Forelimb muscle (tissue), 1 donor: ENCODE measurements at regions not wholly inside any gene's neighbourhood (a gene's known extent, or its start where the extent isn't known, plus 50 kb on each side); places are given as distances from the start of the nearest gene placed in this dataset.

ENCODE experiments used
- DNase-seq: peaks from one replicate; pipeline ENCODE4 v3.0.0-alpha.2; 2013; ENCODE audit warnings: low read depth

DNA sequence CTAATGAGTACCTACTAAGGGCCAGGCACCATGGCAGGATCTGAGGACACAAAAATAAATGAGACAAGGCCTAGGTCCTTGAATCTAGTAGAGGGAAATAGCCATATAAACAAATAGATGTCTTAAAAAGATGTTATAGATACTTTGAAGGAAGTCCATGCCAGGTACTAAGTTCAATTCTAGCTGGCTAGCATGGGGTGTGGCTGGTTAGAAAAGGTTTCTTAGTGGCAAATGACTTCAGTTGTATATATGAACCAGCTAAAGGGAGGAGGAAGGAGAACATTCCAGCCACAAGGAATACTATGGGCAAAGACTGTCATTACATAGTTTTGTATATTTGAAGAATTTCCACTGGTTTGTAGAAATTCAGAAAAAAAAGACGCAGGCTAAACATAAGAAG is 133.6 kb upstream of the BMP4 start:
- no peak for DNase-seq

GRCh38 chr14:54094765-54095164 is 138.1 kb upstream of the BMP4 start:
- no peak for DNase-seq

DNA sequence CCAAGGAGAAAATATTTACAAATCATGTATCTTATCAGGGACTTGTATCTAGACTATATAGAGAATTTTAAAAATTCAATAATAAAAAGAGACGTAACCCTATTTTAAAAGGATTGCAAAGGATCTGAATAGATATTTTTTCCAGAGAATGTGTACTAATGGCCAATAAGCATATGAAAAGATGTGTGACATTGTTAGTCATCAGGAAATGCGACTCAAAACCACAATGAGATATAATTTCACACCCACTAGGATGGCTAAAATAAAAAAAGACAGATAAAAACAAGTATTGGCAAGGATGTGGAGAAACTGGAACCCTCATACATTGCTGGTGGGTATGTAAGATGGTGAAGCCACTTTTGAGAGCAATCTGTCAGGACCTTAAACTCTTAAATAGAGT is 141.9 kb upstream of the BMP4 start:
- DNase-seq: no peak

DNA sequence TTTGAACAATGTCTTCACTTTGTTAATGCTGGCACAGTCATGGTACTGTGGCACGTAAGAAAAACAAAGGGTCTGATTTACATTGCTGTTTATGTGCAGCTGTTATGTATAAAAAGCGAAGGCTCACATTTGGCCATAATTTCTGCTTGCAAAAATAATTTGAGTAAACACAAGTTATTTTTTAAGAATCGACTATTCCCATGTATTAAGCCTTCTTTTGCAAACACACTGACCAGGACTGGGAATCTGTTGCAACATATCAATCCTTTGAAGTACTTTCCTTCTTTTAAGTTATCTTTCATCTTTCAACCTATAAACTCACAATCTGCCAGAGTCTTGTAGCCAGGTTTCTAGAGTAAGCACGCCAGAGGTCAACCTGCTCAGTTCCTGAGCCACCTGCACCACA is 145.4 kb upstream of the BMP4 start:
- DNase-seq: no peak

DNA sequence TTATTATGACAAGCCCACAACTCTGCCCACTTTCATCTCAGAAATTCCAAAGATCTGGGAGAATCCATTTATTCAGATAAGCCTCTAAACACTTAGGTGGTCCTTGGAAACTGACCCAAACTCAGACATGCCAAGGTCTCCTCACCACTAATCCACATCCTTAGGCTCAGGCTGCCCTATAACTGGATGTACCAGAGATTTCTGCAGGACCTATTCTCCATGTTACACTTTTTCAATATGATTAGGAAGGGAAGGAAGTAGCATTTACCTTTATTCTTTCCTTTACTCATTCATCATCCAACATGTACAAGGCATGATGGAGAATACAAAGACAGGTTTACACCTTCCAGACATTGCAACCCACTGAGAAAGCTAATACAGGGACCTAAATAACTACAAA is 145.9 kb upstream of the BMP4 start:
- DNase-seq: no peak

- DNase-seq: no peak
These were observed 148.0 kb upstream of the BMP4 start for GRCh38 chr14:54104601-54105145.

DNA sequence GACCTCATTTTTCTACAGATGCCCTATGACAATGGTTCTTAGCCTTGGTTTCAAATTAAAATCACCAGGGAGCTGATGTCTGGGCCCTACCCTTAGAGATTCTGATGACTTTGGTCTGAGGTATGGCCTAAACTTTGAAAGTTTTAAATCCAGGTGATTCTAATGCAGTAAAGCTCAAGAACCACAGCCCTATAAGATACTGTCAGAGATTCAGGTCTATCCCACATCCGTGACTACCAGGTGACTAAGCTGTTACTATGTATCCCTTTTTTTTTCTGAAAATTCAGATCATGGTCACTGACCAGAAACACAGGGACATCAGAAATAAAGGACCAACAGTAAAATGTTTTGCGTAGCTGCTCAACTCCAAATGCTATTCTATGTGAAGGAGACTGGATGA is 148.8 kb upstream of the BMP4 start:
- no peak for DNase-seq

DNA sequence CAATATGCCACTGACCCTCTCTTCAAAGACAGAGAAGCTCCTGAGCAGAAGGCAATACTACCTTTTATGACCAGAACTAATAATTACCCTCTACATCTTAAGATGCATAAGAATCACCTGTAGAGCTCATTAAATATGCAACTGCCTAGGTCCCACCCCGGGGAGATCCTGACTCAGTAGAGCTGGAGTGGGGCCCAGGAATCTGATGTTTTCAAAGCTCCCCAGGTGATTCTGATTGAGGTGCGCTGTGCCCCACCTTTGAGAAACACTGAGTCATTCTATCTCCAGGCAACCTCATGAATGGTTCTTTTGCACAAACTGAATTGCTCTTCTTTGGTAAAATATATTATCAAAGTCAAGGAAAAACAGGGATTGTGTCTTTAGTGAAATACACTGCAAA is 149.3 kb upstream of the BMP4 start:
- no peak for DNase-seq

DNA sequence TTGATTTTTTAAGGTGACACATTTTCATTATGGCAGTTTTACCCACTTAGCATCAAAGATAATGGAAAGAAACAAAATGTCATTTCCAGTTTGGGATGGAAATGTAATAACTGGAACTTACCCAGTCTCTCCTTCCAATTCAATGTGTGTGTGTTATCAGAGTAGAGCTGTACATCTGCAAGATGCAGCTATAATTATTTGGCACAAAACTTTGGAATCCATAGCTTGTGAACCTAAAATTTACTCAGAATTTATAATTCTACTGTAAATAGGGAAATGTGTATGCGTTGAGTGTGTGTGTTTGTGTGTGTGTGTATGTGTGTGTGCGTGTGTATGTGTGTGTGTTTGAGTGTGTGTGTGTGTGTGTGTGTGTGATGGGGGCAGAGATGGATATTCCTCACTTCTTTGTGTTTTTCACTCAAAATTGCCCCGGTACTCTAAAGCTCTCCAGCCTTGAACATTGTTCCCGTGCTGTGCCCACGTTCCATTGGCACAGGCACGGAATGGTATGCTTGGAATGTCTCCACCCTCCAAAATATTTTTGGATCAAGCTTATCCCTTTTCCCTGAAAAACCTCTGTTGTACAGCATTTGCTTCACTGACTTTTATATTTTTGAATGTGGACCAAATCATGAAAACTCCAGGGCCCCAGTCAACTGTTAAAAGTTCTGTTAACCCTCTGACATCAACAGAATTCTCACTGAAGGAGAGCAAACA is 150.2 kb upstream of the BMP4 start:
- no peak for DNase-seq

GRCh38 chr14:54108481-54109471 is 152.2 kb upstream of the BMP4 start:
- no peak for DNase-seq

GRCh38 chr14:54109521-54110120 is 153.0 kb upstream of the BMP4 start:
- DNase-seq: no peak

DNA sequence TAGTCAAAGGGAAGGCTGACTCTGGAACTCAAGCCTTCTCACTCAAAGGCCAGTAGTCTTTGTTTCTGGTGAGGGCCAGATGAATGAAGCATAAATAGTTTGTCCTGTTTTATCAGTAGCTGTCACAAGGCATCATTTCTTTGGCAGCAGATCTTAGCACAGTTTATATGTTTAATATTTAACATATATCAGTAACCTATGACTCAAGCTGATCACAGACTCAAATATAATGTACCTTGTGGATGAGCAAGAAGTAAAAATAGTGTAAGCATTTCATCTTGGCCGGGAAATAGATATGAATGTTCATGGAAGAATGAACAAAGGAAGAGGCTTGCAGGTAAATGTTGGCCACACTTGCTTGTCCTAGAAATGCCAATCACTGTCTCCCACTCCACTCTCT is 158.3 kb upstream of the BMP4 start:
- DNase-seq: no peak

DNA sequence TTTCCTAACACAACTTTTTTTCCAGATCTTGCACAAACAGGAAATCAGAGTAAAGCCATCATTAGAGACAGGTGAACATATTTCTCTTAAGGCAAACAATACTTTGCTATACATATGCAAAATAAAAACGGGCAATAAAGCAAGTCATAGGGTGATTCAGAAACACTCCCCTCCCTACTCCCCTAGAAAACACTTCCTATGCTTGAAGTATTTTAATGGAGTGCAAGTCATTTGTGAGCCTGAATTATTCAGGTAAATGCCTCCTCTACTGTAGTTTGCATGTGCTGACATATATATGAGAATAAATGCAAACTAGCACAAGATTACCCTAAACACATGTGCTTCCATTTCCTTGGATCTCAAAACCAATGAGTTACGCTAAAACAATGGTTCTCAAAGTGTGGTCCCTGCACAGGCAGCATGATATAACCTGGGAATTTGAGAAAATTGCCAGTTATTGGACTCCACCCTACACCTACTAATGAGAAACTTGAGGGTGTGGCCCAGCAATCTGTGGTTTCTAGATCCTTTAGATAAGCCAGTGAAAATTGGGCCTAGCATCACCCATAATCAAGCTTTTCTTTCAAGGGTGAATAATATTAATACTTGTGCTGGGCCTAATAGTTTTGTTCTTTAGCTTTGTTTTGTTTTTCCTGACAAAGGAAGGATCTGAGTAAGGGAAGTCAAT is 159.7 kb upstream of the BMP4 start:
- DNase-seq: no peak

GRCh38 chr14:54116972-54117371 is 160.3 kb upstream of the BMP4 start:
- DNase-seq: no peak

GRCh38 chr14:54117396-54117795 is 160.8 kb upstream of the BMP4 start:
- DNase-seq: no peak

- DNase-seq: no peak
These were observed 161.3 kb upstream of the BMP4 start for GRCh38 chr14:54117924-54118323.

GRCh38 chr14:54120260-54120659 is 163.6 kb upstream of the BMP4 start:
- DNase-seq: no peak

GRCh38 chr14:54121466-54122027 is 164.9 kb upstream of the BMP4 start:
- no peak for DNase-seq

GRCh38 chr14:54123841-54124240 is 167.2 kb upstream of the BMP4 start:
- no peak for DNase-seq

DNA sequence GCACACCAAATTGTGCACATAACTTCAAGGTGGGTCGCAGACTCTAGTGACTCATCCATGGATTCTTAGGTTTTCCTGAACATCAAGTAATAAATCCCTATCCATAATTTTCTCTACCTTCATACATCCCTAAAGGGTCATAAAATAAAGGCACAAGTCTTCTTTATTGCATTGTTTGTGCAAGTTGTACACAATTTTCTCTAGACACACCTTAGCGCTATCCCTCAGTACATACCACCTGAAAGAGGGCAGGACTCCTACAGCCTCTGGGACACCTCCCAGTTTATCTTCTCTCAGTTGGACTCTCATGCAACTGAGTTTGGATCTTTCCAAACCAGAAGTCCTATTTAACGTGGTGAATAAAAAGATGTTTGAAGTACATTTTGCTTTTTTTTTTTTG is 168.5 kb upstream of the BMP4 start:
- no peak for DNase-seq

DNA sequence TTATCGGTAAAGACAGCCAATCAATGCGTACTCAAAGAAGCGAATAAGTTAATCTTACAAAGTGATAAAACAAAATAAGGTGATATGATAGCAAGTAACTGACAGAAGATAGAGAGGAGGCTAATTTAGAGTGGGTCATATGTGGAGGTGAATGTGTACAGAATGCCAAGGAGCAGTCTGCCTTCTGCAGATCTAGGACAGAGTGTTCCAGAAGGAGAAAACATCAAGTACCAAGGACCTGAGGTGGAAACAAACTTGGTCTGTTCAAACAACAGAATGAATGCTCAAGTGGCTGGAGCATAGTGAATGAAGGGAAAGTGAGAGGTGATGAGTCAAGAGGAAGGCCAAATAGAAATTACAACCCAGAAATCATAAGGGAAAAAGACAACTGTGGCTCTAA is 170.3 kb upstream of the BMP4 start:
- DNase-seq: no peak
